Stimulated activated CD8-positive, alpha-beta memory T cell treated with anti-CD3 and anti-CD28 coated beads, Interleukin-12 subunit alpha, Interleukin-12 subunit beta, amount 100 ng/mL, for 4 hours (primary cell): ENCODE measurements at regions not wholly inside any gene's neighbourhood (a gene's known extent, or its start where the extent isn't known, plus 50 kb on each side); places are given as distances from the start of the nearest gene placed in this dataset.

Experiments
- DNase-seq: peaks from one replicate; pipeline ENCODE4 v3.0.0-alpha.2; 2020; ENCODE audit warnings: low read depth

- DNase-seq: no peak
Observed at GRCh38 chr1:25035523-25036116, 105.5 kb upstream of the RUNX3 start.

- DNase-seq: no peak
Observed at GRCh38 chr1:25034736-25035522, 104.9 kb upstream of the RUNX3 start.

- no peak for DNase-seq
Observed at GRCh38 chr1:25033828-25034705, 104.0 kb upstream of the RUNX3 start.

DNA sequence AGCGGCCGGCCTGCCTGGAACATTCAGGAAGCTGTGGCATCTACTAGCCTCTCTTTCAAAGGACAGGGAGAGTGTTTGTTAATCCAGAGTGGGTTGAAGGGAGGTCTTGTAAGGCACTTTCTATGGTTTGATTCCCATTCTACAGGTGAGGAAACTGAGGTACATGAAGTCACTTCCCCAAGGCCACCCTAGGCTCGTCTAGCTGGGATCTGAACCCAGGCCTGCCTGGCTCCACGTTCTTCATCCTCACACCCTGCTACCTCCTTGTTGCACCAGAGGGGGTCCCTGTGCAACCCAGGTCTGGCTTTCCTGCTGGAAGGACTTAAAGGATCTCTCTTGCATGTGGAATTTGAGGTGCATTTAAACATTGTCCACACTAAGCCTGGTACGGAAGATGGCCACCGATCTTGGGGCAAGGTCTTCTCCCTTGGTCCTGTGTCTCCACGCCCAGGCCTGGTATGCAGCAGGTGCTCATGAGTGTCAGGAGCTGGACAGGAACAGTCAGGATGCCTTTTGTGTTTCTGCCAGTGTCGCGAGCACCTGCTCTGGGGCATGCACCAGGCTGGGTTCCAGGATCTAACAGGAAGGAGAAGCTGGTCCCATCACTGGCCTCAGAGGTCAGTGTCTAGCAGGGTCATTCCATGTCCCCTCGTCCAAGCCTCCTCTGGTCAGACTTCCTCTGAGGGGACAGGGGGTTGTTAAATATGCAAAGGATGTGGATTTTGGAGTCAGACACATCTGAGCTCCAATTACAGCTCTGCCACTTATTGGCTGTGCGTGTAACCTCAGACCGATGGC is 103.2 kb upstream of the RUNX3 start:
- DNase-seq: no peak

GRCh38 chr1:25031966-25032667 is 102.0 kb upstream of the RUNX3 start:
- no peak for DNase-seq

GRCh38 chr1:25031601-25031965 is 101.5 kb upstream of the RUNX3 start:
- peak; percentile 47 for DNase-seq

DNA sequence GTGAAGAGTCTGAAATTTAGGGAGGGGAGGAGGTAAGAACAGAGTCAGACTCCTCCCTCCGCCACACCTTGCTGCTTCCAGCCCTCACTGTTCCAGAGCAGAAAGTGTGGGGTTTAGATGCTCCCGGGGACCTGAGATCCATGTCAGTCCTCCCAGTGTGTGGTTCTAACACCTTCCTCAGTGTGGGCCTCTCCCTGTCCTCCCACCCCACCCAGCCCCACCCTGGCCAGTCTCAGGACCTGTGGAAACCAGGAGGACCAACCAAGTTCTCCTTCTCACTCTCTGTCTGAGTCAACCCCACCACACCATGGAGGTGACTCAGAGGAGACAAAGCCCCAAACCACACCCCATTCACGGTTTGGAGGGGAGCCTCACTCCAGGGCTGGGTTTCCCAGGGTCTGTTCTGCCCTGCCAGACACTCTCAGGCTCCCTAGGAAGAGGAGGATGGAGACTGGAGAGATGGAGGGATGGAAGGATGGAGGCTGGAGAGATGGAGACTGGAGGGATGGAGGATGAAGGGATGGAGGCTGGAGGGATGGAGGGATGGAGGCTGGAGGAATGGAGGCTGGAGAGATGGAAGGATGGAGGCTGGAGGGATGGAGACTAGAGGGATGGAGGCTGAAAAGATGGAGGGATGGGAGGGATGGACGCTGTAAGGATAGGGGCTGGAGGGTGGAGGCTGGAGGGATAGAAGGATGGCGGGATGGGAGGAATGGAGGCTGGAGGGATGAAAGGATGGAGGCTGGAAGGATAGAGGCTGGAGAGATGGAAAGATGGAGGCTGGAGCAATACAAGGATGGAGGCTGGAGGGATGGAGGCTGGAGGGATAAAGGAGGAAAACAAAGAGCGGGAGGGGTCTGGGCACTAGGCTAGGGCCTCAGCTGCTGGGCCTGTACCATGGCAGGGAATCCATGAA is 100.9 kb upstream of the RUNX3 start:
- peak; percentile 65 for DNase-seq

GRCh38 chr1:25030012-25030411 is 99.9 kb upstream of the RUNX3 start:
- DNase-seq: no peak

DNA sequence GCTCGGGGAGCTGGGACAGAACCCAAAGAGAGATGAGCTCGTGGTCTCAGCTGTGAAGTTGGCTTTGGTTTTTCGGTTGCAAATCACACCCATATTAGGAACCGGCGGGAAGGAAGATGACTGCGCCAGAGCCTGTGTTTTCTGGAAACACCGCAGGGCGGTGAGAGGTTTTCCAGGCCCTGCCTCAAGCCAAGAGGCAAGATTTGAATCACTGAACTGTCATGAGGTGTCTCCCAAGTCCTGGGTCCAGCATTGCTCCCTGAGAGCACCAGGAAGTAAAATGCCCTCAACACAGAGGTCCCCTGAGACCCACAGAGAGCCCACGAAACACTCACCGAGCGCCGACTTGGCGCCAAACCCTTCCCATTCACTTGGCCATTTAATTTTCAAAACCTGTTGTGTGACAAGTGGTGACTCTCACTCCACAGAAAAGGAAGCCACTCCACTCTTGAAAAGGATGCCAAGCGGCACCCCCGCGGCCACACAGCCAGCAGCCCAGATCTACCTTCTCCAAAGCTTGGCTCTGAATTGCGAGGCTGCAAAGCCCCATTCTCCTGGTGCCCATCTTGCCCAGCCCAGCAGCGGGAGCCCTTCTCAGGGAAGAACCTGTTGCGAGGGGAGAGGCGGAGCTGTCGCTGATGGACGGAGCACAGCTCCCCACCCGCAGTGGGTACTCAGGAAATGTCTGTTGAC is 99.0 kb upstream of the RUNX3 start:
- DNase-seq: no peak

- no peak for DNase-seq
Observed at GRCh38 chr1:25028587-25028906, 98.5 kb upstream of the RUNX3 start.

- DNase-seq: no peak
Observed at GRCh38 chr1:25027822-25028586, 97.9 kb upstream of the RUNX3 start.

GRCh38 chr1:25026730-25027450 is 96.8 kb upstream of the RUNX3 start:
- DNase-seq: no peak

DNA sequence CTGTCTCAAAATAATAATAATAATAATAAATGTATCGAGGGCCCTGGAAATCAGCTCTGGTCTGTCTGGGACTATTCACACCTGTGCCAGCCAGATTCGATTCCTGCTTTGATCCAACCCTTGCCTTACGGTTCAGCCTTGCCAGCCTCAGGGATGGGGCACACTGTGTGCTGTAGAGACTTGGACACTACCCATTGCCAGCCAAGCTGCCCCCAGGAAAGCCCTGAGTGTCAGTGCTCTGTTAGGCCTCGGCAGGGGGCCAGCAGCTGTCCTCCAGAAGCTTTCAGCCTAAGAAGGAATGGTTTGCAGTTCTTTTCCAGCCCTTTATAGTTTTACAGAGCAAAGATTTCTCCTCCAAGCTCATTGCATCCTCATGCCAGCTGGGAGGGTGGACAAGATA is 96.2 kb upstream of the RUNX3 start:
- DNase-seq: no peak

- DNase-seq: no peak
Observed at GRCh38 chr1:25024615-25025350, 94.7 kb upstream of the RUNX3 start.

- no peak for DNase-seq
Observed at GRCh38 chr1:25023826-25024225, 93.8 kb upstream of the RUNX3 start.

DNA sequence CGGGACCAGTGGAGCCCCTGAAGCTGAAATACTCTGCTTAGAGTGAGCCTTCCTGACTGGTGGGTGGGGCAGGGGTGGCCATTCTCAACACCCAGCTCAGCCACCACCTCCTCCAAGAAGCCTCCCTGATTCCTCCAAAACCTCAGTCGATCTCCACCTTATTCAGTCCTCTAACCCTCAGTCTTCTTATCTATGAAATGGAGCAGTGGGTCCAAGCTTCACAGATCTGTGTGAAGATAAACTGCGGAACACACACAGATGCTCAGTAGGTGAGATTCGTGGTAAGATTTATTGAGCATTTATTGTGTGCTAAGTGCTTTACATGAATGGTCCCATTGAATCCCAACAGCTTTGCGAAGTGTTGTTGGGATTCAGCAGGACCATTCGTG is 93.1 kb upstream of the RUNX3 start:
- no peak for DNase-seq

GRCh38 chr1:25022361-25023189 is 92.5 kb upstream of the RUNX3 start:
- peak; percentile 95 for DNase-seq
